Neural crest cell (in vitro differentiated cells): ENCODE measurements at regions not wholly inside any gene's neighbourhood (a gene's known extent, or its start where the extent isn't known, plus 50 kb on each side); places are given as distances from the start of the nearest gene placed in this dataset.
"Not testable (repeated sequence)": the region's sequence is repeated elsewhere in the genome, so short reads cannot be mapped to it uniquely, and the experiment has no call there.

Source experiments
- DNase-seq: peaks from one replicate; pipeline ENCODE4 v3.0.0; 2021; ENCODE audit warnings: low read depth, mixed read lengths, low spot score
- H3K27ac Mint-ChIP-seq: one replicate; pipeline ENCODE4 v1.8.0; 2021; ENCODE audit warnings: mild to moderate bottlenecking, mixed read lengths; ENCODE audit not compliant: unreplicated experiment
- H3K27me3 Mint-ChIP-seq: 2 replicates; pipeline ENCODE4 v1.8.0; 2021; ENCODE audit warnings: low read depth, mild to moderate bottlenecking, mixed read lengths
- H3K36me3 Mint-ChIP-seq: 2 replicates; pipeline ENCODE4 v1.8.0; 2021; ENCODE audit warnings: low read depth, mild to moderate bottlenecking, mixed read lengths
- H3K4me1 Mint-ChIP-seq: 2 replicates; pipeline ENCODE4 v1.8.0; 2021; ENCODE audit warnings: mixed read lengths
- H3K4me3 Mint-ChIP-seq: one replicate; pipeline ENCODE4 v1.8.0; 2021; ENCODE audit warnings: mild to moderate bottlenecking, mixed read lengths
- H3K9me3 Mint-ChIP-seq: 2 replicates; pipeline ENCODE4 v1.8.0; 2021; ENCODE audit warnings: mixed read lengths
- CTCF ChIP-seq: fragments of 200-600 bp; sonication (generic); conservative IDR thresholded peaks from 2 replicates; pipeline ENCODE4 v1.5.0; 2021; ENCODE audit warnings: antibody characterized with exemption, mild to moderate bottlenecking

GRCh38 chr7:39758234-39758970 lies 135.0 kb downstream of the RALA start:
- peaks cover 23% of the 10 kb centered on the region for H3K4me1 Mint-ChIP-seq
- no peak for DNase-seq
- H3K36me3 Mint-ChIP-seq, result peaks cover 28% of the 10 kb centered on the region
- H3K27me3 Mint-ChIP-seq, result no peaks in the 10 kb centered on the region
- peaks cover 16% of the 10 kb centered on the region for H3K9me3 Mint-ChIP-seq
- H3K4me3 Mint-ChIP-seq, result no peak overlapping the region
- H3K27ac Mint-ChIP-seq, result no peak overlapping the region
- TF ChIP-seq CTCF, result no peak

DNA sequence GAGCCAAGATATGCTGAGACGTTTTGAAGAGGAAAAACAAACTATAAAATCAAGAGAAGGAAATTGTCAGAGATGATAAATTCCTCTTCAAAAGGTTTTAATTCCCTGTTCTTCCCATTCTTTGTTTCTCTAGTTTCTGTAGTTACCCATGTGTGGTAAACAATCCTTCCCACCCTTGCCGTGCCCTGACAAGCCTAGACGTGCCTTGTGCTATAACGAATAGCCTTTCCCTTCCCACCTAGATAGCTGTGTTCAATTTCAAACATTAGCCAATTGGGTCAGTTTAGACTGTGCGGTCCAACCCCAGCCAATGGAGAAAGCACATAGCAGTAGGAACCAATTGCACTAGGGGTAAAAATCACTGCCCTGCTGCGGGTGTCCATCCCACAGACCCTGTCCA lies 138.1 kb downstream of the RALA start:
- peaks cover 26% of the 10 kb centered on the region for H3K4me1 Mint-ChIP-seq
- H3K27me3 Mint-ChIP-seq, result no peaks in the 10 kb centered on the region
- H3K4me3 Mint-ChIP-seq, result no peak overlapping the region
- peaks cover 26% of the 10 kb centered on the region for H3K36me3 Mint-ChIP-seq
- no peak overlapping the region for H3K27ac Mint-ChIP-seq
- TF ChIP-seq CTCF, result no peak
- peaks cover 16% of the 10 kb centered on the region for H3K9me3 Mint-ChIP-seq
- no peak for DNase-seq

- not testable (repeated sequence) for H3K9me3 Mint-ChIP-seq, H3K4me3 Mint-ChIP-seq, H3K27me3 Mint-ChIP-seq, DNase-seq, H3K27ac Mint-ChIP-seq
- Mint-ChIP-seq H3K4me1 (peaks cover 26% of the 10 kb centered on the region), H3K36me3 (peaks cover 19% of the 10 kb centered on the region)
These were observed 139.1 kb downstream of the RALA start for GRCh38 chr7:39762466-39762865.

GRCh38 chr7:39762881-39763280 lies 139.5 kb downstream of the RALA start:
- H3K36me3 Mint-ChIP-seq, result peaks cover 19% of the 10 kb centered on the region

GRCh38 chr7:39765833-39766232 lies 142.5 kb downstream of the RALA start:
- not testable (repeated sequence) for H3K27ac Mint-ChIP-seq, H3K27me3 Mint-ChIP-seq, H3K4me3 Mint-ChIP-seq, H3K9me3 Mint-ChIP-seq, DNase-seq
- Mint-ChIP-seq H3K4me1 (peaks cover 16% of the 10 kb centered on the region), H3K36me3 (peaks cover 11% of the 10 kb centered on the region)

More at GRCh38 chr7:39762881-39763280, 139.5 kb downstream of the RALA start:
- H3K9me3 Mint-ChIP-seq, H3K27ac Mint-ChIP-seq, H3K4me3 Mint-ChIP-seq, H3K27me3 Mint-ChIP-seq, DNase-seq: not testable (repeated sequence)
- H3K4me1 Mint-ChIP-seq, result peaks cover 26% of the 10 kb centered on the region

- not testable (repeated sequence) for H3K27me3 Mint-ChIP-seq, H3K9me3 Mint-ChIP-seq, DNase-seq, H3K4me1 Mint-ChIP-seq, H3K4me3 Mint-ChIP-seq, H3K27ac Mint-ChIP-seq
- H3K36me3 Mint-ChIP-seq, result peaks cover 11% of the 10 kb centered on the region
These were observed 145.1 kb downstream of the RALA start for GRCh38 chr7:39768439-39768838.

DNA sequence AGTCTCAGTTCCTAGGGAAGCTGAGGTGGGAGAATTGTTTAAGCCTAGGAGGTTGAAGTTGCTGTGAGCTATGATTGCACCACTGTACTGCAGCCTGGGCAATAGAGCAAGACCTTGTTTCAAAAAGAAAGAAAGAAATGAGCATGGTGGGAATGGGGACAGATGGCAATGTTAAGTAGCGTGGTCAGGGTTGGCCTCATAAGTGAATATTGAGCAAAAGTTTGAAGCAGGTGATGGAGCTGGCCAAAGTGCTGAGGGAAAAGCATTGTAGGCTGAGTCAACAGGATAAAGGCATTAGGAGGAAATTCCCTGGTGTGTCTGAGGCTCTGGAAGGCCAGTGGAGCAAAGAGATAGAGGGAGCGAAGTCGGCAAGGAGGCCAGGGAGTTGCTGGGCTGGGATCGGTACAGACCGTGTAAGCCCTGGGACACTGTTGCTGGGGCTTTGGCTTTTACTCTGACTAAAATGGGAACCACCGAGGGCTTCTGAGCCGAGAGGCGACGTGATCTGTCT lies 151.0 kb downstream of the RALA start:
- H3K4me3 Mint-ChIP-seq, DNase-seq, H3K4me1 Mint-ChIP-seq, H3K36me3 Mint-ChIP-seq, H3K27me3 Mint-ChIP-seq, H3K9me3 Mint-ChIP-seq, H3K27ac Mint-ChIP-seq: not testable (repeated sequence)

GRCh38 chr7:39781557-39781956 lies 158.2 kb downstream of the RALA start:
- H3K4me3 Mint-ChIP-seq, H3K27ac Mint-ChIP-seq, H3K27me3 Mint-ChIP-seq, DNase-seq, H3K4me1 Mint-ChIP-seq, H3K36me3 Mint-ChIP-seq, H3K9me3 Mint-ChIP-seq: not testable (repeated sequence)

DNA sequence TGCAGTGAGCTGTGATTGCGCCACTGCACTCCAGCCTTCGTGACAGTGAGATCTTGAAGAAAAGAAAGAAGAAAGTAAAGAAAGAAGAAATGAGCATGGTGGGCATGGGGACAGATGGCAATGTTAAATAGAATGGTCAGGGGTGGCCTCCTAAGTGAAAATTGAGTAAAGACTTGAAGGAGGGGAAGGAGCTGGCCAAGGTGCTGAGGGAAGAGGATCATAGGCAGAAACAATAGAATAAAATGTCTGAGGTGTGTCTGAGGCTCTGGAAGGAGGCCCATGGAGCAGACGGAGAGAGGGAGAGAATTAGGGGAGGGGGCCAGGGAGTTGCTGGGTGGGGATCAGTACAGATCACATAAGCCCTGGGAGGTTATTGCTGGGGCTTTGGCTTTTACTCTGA lies 163.1 kb downstream of the RALA start:
- H3K4me3 Mint-ChIP-seq, H3K27ac Mint-ChIP-seq: not testable (repeated sequence)

DNA sequence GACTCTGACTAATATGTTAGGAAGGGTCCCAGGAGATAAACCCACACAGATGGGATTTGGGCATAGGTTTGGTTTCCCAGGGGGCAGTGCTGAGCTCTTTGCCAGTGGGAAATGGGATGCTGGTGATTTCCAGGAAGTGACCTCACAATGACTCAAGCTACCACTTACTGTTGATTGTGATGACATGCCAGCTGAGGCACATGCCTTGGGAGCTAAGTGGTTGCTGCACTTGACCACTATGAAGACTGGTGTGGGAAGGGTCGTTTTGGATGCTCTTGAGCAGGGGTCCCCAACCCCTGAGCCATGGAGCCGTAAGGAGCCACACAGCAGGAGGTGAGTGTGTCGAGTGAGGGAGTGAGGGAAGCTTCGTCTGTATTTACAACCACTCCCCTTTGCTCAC lies 159.0 kb upstream of the CDK13 start:
- H3K27ac Mint-ChIP-seq, H3K9me3 Mint-ChIP-seq: not testable (repeated sequence)

More for the DNA sequence above, 163.1 kb downstream of the RALA start:
- not testable (repeated sequence) for H3K9me3 Mint-ChIP-seq, DNase-seq, H3K36me3 Mint-ChIP-seq, H3K27me3 Mint-ChIP-seq, H3K4me1 Mint-ChIP-seq

DNA sequence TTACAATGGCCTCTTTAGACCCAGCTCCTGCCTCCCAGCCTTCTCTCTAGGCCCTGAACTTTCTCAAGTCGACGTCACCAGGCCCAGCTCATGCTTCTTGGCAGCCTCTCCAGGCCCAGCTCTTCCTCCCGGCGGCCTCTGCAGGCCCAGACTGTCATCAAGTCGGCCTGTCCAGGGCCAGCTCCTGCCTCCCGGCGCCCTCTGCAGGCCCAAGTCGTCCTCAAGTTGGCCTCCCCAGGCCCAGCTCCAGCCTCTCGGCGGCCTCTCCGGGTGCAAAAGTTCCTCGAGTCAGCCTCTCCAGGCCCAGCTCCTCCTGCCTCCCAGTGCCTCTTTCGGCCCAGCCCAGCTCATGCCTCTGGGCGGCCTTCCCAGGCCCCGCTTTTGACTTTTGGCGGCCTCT lies 158.1 kb upstream of the CDK13 start:
- not testable (repeated sequence) for H3K9me3 Mint-ChIP-seq, H3K4me1 Mint-ChIP-seq, H3K36me3 Mint-ChIP-seq, H3K27me3 Mint-ChIP-seq, H3K4me3 Mint-ChIP-seq, H3K27ac Mint-ChIP-seq, DNase-seq

More for the DNA sequence above, 159.0 kb upstream of the CDK13 start:
- H3K4me3 Mint-ChIP-seq, H3K27me3 Mint-ChIP-seq, H3K4me1 Mint-ChIP-seq, DNase-seq, H3K36me3 Mint-ChIP-seq: not testable (repeated sequence)

DNA sequence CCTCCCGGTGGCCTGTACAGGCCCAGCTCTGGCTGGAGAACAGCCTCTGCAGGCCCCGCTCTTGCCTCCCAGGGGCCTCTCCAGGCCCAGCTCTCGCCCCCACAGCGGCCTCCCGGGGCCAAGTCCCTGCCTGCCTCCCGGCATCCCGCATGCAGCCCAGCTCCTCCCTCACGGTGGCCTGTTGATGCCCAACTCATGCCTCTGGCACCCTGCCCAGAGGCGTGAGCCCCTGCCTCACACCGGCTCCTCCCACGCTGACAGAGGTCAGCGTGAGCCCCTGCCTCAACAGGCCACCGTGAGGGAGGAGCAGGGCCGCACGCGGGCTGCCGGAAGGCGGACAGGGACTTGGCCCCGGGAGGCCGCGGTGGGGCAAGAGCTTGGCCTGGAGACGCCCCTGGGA lies 157.0 kb upstream of the CDK13 start:
- not testable (repeated sequence) for H3K9me3 Mint-ChIP-seq

More for the DNA sequence above, 157.0 kb upstream of the CDK13 start:
- H3K36me3 Mint-ChIP-seq, DNase-seq, H3K27me3 Mint-ChIP-seq, H3K27ac Mint-ChIP-seq, H3K4me1 Mint-ChIP-seq, H3K4me3 Mint-ChIP-seq: not testable (repeated sequence)
